ENCODE measurements at regions not wholly inside any gene's neighbourhood (a gene's known extent, or its start where the extent isn't known, plus 50 kb on each side); places are given as distances from the start of the nearest gene placed in this dataset.
"Not testable (repeated sequence)": the region's sequence is repeated elsewhere in the genome, so short reads cannot be mapped to it uniquely, and the experiment has no call there.

DNA sequence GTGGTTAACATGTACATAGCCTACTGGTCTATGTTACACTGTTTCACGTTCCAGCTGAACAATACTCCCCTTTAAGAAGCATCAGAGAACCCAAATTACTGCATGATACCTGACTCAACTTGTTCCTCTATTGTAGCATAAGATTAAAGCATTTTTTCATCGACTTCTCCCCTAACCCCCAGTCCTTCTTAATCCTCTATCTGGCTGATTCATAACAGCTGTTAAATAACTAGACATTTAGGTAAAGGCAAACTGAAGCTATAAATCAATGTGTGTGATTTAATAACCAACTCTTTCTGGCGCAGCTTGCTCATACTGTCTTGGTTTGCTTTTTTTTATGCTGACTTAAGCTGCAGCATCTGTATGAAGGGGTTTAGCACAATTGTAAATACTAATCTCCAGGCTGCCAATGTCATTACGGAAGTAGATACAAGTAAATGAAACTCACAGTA, 94.2 kb upstream of the MTAP start:
- FAIRE-seq = no peak

DNA sequence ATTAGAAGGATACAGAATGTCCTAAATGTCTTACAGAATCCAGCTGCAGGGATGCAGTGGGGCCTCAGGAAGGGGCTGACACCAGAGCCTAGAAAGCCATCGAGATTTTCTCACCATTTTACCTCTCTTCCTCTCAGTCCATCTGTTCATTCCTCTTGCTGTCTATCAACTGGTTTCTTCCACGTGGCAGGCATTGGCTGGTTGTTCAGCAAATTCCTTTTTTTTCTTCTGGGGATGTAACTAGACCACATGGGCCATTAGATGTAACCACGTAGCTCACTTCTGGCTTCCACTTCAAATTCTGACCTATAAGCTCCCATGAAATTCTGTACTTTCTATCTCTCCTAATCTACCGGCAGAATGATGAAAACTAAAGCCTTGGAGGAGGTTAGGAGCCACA, 93.6 kb upstream of the MTAP start:
- FAIRE-seq = no peak

DNA sequence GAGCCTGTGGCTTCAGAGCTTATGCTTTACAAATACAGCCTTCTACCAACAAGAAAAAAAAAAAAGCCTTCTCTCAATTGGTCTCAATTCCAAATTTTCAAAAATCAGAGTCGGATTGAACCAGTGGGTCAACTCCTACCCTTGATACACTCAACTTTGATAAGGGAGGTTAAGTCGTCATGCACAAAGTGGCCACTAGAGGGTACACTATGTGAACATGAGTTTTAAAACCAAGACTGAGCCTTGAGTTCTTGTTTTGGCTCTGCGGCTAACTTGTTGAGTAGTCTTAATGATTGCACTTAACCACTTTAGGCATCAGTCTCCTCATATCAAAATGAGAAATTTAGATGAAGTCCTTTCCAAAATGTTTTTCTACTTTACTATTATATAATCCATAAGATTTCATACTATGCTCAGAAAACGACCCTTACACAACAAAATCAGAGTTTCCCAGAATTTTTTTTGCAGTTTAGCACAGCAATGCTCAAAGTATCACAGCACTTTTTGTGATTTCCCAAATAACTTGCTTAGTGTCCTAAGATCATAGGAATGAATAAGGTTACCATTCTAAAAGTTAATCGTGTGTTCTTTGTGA, 92.9 kb upstream of the MTAP start:
- FAIRE-seq = no peak

DNA sequence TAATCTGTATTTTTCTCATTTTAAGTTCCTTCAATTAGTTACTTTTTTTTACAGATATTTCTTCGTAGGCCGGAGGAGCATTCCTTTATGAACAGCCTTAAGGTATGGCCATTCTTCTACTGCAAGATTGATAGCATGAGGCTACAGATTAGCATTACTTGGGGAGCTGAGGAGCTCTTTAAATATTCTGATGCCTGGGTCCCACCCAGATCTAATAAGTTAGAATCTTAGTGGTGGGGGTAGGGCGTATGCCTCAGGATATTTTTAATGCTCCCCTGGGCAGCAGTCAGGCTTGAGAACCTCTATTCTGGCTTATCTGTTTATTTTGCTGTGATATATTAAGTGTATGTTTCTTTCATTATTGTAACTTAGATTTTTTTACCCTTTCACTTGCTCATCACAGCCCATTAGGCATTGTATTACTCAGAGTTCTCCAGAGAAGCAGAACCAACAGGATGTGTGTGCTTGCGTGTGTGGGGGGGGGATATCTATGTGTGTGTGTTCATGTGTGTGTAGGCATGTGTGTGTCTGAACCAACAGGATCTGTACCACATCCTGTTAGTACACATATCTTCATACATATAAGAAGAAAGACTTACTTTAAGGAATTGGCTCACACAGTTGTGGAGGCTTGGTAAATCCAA, 91.8 kb upstream of the MTAP start:
- no peak for FAIRE-seq

DNA sequence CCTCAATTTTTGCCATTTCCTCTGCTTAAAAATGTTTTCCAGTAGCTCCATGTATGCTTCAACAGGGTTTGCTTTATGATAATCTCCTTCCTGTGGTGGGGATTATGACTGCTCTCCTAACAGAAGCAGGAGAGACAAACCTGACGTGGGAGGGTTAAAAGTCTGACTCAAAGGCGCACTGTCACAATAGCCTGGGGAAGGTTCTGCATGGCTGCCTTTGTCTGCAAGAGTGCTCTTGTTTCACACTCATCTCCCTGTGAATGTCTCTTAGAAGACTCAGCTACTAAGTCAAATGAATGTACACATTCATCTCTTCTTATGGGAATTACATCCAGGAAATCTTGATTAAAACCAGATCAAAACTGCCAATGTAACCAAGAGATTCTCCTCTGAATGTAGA, 90.9 kb upstream of the MTAP start:
- FAIRE-seq = no peak

DNA sequence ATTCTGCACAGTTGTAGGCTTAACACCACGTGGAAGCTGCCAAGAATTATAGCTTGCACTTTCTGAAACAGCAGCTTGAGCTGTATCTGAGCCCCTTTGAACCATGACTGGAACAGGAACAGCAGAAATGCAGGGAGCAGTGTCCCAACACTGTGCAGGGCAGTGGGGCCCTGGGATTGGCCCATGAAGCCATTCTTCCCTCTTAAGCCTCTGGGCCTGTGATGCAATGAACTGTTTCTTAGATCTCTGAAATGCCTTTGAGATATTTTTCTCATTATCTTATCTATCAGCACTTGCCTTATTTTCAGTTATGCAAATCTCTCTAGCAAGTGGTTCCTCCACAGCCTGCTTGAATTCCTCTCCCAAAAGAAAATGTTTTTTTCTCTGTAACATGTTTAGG, 87.0 kb upstream of the MTAP start:
- FAIRE-seq = no peak

DNA sequence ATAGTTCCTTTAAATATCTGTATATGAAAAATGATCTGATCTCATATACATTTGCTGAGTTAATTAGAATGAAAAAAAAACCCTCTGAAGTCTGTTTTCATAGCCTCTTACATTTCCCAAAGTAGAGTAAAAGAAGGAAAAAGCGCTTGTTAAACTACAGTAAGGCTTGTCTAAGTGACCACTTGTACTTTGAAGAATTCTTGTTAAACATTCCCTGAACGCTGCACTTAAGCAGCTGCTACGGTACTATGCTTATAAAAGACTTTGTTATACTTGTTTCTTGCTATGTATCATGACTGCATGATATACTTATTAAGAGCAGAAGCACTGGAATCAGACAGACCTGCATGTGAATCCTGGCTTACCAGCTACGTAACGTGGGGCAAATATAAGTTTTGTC, 81.7 kb upstream of the MTAP start:
- FAIRE-seq = no peak

DNA sequence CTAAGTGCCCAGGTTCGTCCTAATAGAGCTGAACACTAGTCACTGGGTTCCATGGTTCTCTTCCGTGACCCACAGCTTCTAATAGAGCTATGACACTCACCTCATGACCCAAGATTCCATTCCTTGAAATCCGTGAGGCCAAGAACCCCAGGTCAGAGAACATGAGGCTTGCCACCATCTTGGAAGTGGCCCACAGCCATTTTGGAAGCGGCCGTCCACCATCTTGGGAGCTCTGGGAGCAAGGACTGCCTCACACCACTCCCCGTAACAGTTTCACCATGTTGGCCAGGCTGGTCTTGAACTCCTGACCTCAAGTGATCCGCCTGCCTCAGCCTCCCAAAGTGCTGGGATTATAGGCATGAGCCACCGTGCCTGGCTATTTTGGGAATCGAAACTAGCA, 75.0 kb upstream of the MTAP start:
- FAIRE-seq = not testable (repeated sequence)

DNA sequence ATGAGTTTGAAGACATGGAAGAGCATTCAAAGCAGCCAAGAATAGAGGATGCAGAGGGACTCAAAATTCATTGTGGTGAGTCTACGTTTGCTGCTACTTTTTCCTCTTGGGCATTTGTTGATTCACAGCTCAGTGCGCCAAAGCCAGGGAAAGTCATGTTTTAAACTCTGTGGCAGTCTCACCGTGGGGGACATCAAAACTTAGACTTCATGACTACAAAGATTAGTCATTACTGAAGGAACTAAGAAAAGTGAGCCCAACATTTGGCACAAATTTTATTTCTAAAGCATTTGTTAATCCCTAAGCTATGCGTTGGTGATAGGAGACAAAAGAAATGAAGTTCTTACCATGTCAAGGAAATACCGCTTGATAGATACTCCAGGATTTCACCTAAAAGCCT, 73.7 kb upstream of the MTAP start:
- FAIRE-seq = no peak

DNA sequence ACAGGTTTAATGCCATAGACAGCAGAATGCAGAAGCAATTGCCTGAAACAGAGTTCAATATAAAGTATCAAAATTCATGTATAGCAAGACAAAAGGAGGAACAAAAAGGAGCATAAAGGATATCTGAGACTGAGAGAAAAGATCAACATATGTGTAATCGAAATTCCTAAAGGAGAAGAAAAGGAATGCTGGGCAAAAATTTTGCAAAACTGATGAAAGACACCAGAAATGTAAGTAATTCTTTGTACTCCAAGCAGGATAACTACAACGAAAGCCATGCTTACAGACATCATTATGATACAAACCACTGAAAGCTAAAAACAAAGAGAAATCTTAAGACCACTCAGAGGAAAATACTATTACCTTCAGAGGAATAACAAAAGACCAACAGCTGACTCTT, 72.8 kb upstream of the MTAP start:
- no peak for FAIRE-seq

DNA sequence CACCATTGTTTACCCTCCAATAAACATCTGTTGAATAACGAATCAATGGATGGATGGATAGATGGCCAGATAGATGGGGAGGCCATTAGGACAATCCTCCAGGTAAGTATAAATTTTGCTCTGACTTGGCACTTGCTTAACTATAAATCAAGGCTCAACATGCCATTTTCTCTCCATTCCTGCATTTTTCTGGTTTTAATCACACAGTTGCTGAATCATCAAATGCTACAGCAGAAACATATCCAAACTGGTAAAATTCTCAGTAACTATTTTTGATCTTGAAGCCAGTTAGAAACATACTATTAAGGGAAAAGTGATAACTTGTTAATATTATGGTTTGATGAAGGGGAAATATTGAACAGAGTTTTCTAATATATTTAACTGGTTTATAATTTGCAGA, 71.5 kb upstream of the MTAP start:
- no peak for FAIRE-seq

DNA sequence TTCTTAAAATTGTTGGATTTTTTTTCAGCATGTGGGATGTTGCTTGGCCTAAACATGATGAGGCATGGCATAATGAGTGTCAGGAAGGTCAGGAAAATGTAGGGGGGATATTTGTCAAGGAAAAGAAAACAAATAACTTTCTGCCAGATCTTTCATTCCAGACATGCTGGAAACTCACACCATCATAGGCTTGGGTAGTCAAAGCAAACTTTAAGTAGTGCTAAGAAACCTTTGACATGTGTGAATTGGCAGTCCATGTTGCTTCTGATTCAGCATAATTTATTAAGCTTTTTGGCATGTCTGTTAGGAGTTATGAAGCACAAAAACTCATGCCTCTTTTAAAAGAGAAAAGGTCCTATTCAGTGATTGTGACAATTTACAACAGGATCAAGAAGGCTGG, 61.3 kb upstream of the MTAP start:
- no peak for FAIRE-seq

DNA sequence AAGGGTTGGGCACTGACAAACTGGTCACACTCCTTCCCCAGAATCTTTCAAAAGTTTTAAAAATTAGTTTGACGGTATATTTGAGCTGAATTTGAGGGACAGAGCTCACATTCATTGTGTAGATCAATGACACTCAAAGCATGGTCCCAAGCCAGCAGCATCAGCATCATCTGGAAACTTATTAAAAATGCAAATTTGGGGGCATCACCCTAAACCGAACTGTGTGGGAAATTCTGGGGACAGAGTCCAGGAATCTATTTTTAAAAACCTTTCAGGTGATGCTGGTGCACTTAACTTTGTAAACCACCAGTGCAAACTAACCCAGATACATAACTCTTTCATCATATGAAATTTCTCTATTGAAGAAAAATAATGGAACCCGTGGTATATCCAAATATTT, 58.1 kb upstream of the MTAP start:
- no peak for FAIRE-seq

DNA sequence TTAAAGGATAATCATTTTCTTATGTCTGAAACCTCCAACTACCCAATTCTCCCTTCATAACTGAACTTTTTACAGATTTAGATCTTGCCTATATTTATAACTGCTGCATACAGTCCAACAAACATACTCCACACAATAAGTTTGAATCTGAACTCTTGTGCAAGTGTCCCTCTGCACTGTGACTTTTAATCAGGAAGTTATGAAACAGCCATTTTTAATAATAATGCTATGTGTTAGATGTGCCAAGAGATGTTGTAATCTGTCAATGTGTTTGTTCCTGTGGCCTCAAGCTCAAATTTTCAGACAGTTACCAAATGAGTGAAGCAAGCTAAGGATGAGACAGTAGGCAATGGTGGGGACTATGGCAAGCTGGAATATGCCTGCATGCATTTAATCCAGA, 57.6 kb upstream of the MTAP start:
- FAIRE-seq = no peak

DNA sequence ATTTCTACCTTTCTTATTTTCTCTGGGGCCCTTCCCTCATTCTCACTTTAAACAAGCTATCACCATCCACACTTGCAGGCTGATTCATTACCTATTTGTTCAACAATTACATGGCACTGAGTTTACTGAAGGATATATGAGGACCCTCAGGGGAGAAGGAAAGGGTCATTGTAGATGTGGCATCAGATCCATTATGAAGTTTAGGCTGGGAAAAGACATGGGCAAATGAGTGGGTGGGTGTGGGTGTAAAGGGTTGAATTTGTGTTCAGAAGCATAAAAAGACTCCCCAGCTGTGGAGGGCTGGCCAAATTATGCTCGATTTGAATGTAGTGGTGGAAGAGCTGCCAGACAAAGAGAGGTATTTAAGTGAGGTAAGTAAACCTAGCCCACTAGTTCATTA, 55.9 kb upstream of the MTAP start:
- FAIRE-seq = no peak

DNA sequence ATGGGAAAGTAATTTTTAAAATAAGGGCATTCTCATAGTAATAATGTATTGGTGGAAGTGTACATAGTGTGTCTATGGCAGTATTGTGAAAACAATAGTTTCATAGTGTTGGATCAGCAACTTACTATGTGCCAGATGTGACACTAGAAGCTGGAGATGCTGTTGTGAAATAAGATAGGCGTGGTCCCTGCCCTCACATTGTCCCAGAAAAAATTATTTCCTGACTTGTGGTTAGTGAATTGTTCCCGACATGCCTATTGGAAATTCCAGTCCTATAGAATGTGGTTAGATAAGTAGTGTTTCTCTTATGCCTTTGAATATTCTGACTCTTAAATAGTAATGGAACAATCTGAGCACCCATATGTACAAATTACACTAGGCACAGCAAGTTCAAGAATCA, 55.3 kb upstream of the MTAP start:
- FAIRE-seq = no peak

DNA sequence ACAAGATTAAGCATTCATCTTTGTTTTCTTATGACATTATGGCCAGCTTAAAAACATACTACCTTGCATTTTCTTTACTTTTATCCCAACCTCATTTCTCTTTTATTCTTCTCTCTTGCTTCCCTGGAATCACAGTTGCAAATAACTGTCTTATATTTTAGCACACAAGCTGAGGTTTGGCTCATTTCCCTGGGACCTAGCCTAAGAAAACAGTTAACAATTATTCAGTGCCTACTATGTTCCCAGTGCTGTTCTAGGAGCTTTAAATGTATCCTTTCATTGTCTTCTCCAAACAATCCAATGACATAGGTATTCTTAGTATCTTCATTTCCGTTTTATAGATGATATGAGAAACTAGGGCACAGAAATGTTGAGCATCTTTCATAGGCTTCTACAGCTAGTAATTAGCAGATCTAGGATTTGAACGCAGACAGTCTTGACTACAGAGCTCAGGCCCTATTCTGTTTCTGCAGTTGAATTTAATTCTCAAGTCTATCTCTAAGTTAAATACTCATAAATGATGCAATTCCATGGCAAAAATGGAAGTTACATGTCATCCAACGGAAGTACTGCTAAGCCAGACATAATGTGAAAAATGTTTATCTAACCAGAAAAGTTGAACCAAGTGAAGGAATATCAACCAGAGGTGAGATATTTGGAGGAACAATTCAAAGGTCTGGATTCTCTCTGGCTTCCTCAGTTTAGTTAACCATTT, 52.3 kb upstream of the MTAP start:
- no peak for FAIRE-seq

DNA sequence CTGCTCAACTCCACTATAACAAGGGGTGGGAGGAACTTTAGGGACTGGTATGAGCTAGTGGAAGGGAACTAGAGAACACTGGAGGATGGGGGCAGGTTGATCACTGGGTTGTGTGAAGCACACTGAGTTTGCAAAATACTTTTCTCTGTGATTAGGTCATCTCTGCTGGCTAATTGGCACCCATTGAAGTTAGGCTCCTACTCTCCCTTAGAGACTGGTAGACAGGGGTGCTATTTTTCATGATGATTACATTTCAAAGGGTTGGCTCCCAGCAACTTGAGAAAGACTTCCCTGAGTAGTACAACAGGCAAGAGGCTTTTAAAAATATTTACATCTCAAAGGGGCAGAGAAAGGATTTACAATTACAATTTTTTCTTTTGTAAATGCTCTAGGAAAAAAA, 50.4 kb upstream of the MTAP start:
- no peak for FAIRE-seq
